A549 (cell line): ENCODE measurements at regions not wholly inside any gene's neighbourhood (a gene's known extent, or its start where the extent isn't known, plus 50 kb on each side); places are given as distances from the start of the nearest gene placed in this dataset.

Experiments
- ATAC-seq, 2 experiments: fragments of 200-7000 bp in 1 of 2; fragments of >200 bp in 1 of 2; cut with Nextera tagmentation in 1 of 2; cut with Tn5 transposase in 1 of 2; 3 replicates each; pipeline versions ENCODE4 v1.8.0 to v1.9.1; 2018 to 2020; ENCODE audit warnings: mild to moderate bottlenecking in 1 of 2, moderate library complexity in 1 of 2
- CTCF ChIA-PET: fragments of 300-600 bp; sonication (Branson Sonifier 250); formaldehyde crosslinking; extraction: SDS; loops from one replicate; lab custom pipeline; 2021; ENCODE audit warnings: antibody characterized with exemption, inconsistent platforms; lab: Yijun Ruan, JAX
- POLR2A ChIA-PET: fragments of 350-600 bp; formaldehyde crosslinking; extraction: SDS; loops from one replicate; lab custom pipeline; 2021; ENCODE audit warnings: antibody characterized with exemption, inconsistent platforms; lab: Yijun Ruan, JAX
- DNase-seq, 2 experiments: peaks; one replicate each; pipeline versions ENCODE4 v3.0.0 to v3.0.0-alpha.2; 2011 to 2016; ENCODE audit warnings: low read depth in 1 of 2, low spot score in 1 of 2
- FAIRE-seq: peaks from 2 replicates; lab custom pipeline; 2011; peaks lifted over from hg19 to GRCh38; lab: Jason Lieb, UNC
- H3K27ac ChIP-seq, 2 experiments: fragments of >200 bp; sonication (Bioruptor Twin); formaldehyde crosslinking; 3 replicates each; pipeline ENCODE4 v1.5.1; 2016 to 2017
- H3K4me1 ChIP-seq: fragments of >200 bp; sonication (Bioruptor Twin); formaldehyde crosslinking; 3 replicates; pipeline ENCODE4 v1.6.1; 2016
- H3K4me2 ChIP-seq: fragments of >200 bp; sonication (Bioruptor Twin); formaldehyde crosslinking; 3 replicates; pipeline ENCODE4 v1.6.1; 2016
- H3K4me3 ChIP-seq: fragments of >200 bp; sonication (Bioruptor Twin); formaldehyde crosslinking; 3 replicates; pipeline ENCODE4 v1.5.1; 2016
- H3K9me3 ChIP-seq: fragments of >200 bp; sonication (Bioruptor Twin); formaldehyde crosslinking; 3 replicates; pipeline ENCODE4 v1.6.1; 2016
- ATOH8 ChIP-seq: fragments of 250-450 bp; sonication (Bioruptor Pico); IDR thresholded peaks from 2 replicates; pipeline ENCODE4 v1.5.0; 2020; ENCODE audit warnings: low read depth, mild to moderate bottlenecking, moderate library complexity
- CBX8 ChIP-seq: fragments of 200-600 bp; sonication (generic); IDR thresholded peaks from 2 replicates; pipeline ENCODE4 v1.6.1; 2016
- CHD2 ChIP-seq: fragments of 150-350 bp; IDR thresholded peaks from 2 replicates; pipeline ENCODE4 v1.6.1; 2014; ENCODE audit warnings: low read length; ENCODE audit not compliant: partially characterized antibody
- ESRRA ChIP-seq: fragments of 150-350 bp; IDR thresholded peaks from 2 replicates; pipeline ENCODE4 v1.6.1; 2014; ENCODE audit warnings: mild to moderate bottlenecking, low read length, borderline replicate concordance
- FOSL2 ChIP-seq, 2 experiments: fragments of 450-650 bp in 1 of 2; fragments of >200 bp in 1 of 2; sonication (Bioruptor Twin) in 1 of 2; formaldehyde crosslinking; IDR thresholded peaks; 2 replicates each; pipeline versions ENCODE4 v1.5.0 to v1.6.1; 2016 to 2020; ENCODE audit warnings: mild to moderate bottlenecking in 1 of 2, moderate library complexity in 1 of 2
- JUNB ChIP-seq: fragments of >200 bp; sonication (Bioruptor Twin); formaldehyde crosslinking; IDR thresholded peaks from 2 replicates; pipeline ENCODE4 v1.6.1; 2016
- MAFK ChIP-seq: fragments of 450-650 bp; IDR thresholded peaks from 2 replicates; pipeline ENCODE4 v1.6.1; 2014; ENCODE audit not compliant: partially characterized antibody
- MYC ChIP-seq: IDR thresholded peaks from 2 replicates; pipeline ENCODE4 v1.6.1; 2012; ENCODE audit warnings: mild to moderate bottlenecking, inconsistent platforms, low read length, improper control_type of control experiment, borderline replicate concordance
- PHF8 ChIP-seq: fragments of 200-600 bp; sonication (generic); IDR thresholded peaks from 2 replicates; pipeline ENCODE4 v1.6.1; 2016; ENCODE audit warnings: low read depth, mild to moderate bottlenecking, antibody characterized with exemption, moderate library complexity, borderline replicate concordance
- RAD21 ChIP-seq, 2 experiments: fragments of >200 bp in 1 of 2; sonication (Bioruptor Twin) in 1 of 2; formaldehyde crosslinking in 1 of 2; IDR thresholded peaks in 1 of 2; conservative IDR thresholded peaks in 1 of 2; 2 replicates in 1 of 2; 3 replicates in 1 of 2; pipeline ENCODE4 v1.6.1; 2012 to 2018; ENCODE audit warnings: inconsistent platforms in 1 of 2
- REST ChIP-seq: fragments of 200-600 bp; sonication (generic); IDR thresholded peaks from 2 replicates; pipeline ENCODE4 v1.6.1; 2016; ENCODE audit warnings: antibody characterized with exemption, mild to moderate bottlenecking, moderate library complexity
- TP53 ChIP-seq: fragments of 250-450 bp; sonication (Bioruptor Pico); IDR thresholded peaks from 2 replicates; pipeline ENCODE4 v1.5.0; 2021; ENCODE audit warnings: mild to moderate bottlenecking, moderate library complexity
- USF2 ChIP-seq: fragments of 450-650 bp; IDR thresholded peaks from 2 replicates; pipeline ENCODE4 v1.6.1; 2014; ENCODE audit warnings: antibody characterized with exemption
- ZSCAN20 ChIP-seq: fragments of 250-450 bp; sonication (Bioruptor Pico); IDR thresholded peaks from 2 replicates; pipeline ENCODE4 v1.8.0; 2022; ENCODE audit warnings: mild to moderate bottlenecking, moderate library complexity
- WGBS: methylation state at CpG from one replicate; pipeline ENCODE4 v1.1.6; 2017; ENCODE audit errors: missing lambda C conversion rate; 5-methylcytosine and 5-hydroxymethylcytosine counted together
- TF ChIP-seq, protein P1 (sequence below): fragments of >200 bp; sonication (Bioruptor Twin); formaldehyde crosslinking; IDR thresholded peaks from 2 replicates; pipeline ENCODE4 v1.6.1; 2016
- TF ChIP-seq, protein P2 (sequence below): IDR thresholded peaks from 2 replicates; pipeline ENCODE4 v1.6.1; 2012
- TF ChIP-seq, protein P3 (sequence below): fragments of 150-350 bp; IDR thresholded peaks from 2 replicates; pipeline ENCODE4 v1.6.1; 2014; ENCODE audit warnings: low read depth, mild to moderate bottlenecking, low read length

GRCh38 chr6:104010897-104011296 is 848.8 kb downstream of the HACE1 start:
- ChIA-PET POLR2A (no interaction called here), CTCF (no interaction called here)
- Histone ChIP-seq H3K4me3 (no peak overlapping the region), H3K4me1 (no peaks in the 10 kb centered on the region), H3K27ac (no peak overlapping the region), H3K4me2 (no peak overlapping the region), H3K9me3 (no peaks in the 10 kb centered on the region)
- ATAC-seq = no peak
- no peak for DNase-seq
- FAIRE-seq = no peak
- TF ChIP-seq FOSL2 (IDR thresholded peaks at IDR 0.05) = no peak
- no peak for TF ChIP-seq FOSL2 (CRISPR knock-in tag; IDR thresholded peaks at IDR 0.05)
- no peak for TF ChIP-seq JUNB
- TF ChIP-seq, protein P1, sequence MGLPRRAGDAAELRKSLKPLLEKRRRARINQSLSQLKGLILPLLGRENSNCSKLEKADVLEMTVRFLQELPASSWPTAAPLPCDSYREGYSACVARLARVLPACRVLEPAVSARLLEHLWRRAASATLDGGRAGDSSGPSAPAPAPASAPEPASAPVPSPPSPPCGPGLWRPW = no peak

- DNase-seq (no peak), FAIRE-seq (no peak), ATAC-seq (no peak)
- H3K9me3 ChIP-seq = no peaks in the 10 kb centered on the region
- H3K27ac ChIP-seq = no peak overlapping the region
- 7% methylated on average over 3 of the region's 3 CpGs for WGBS
- H3K4me2 ChIP-seq = no peak overlapping the region
- POLR2A ChIA-PET = no interaction called here
- H3K4me1 ChIP-seq = no peaks in the 10 kb centered on the region
- H3K4me3 ChIP-seq = no peak overlapping the region
- peak in 1 of 2 experiments; percentile 4; a peak in 1 of 5 replicates for TF ChIP-seq RAD21 (conservative IDR thresholded peaks at IDR 0.05 in 1 of 2, IDR thresholded peaks at IDR 0.05 in 1 of 2)
- peak; percentile 39 for TF ChIP-seq MAFK
- no peak for TF ChIP-seq ZSCAN20 (CRISPR knock-in tag)
- CTCF ChIA-PET = no interaction called here
These were observed 855.8 kb downstream of the HACE1 start for GRCh38 chr6:104003803-104004516.

GRCh38 chr6:103995571-103995970 is 864.1 kb downstream of the HACE1 start:
- no peak for FAIRE-seq

More at GRCh38 chr6:103995571-103995970, 864.1 kb downstream of the HACE1 start:
- CTCF ChIA-PET = no interaction called here
- Histone ChIP-seq H3K4me3 (no peak overlapping the region), H3K4me2 (no peak overlapping the region), H3K9me3 (no peaks in the 10 kb centered on the region), H3K27ac (no peak overlapping the region), H3K4me1 (no peaks in the 10 kb centered on the region)
- 3% methylated on average over 1 of the region's 1 CpG for WGBS
- no peak for TF ChIP-seq MYC
- no peak for TF ChIP-seq ESRRA
- no peak for TF ChIP-seq ATOH8 (CRISPR knock-in tag)
- TF ChIP-seq TP53 (CRISPR knock-in tag) = no peak
- no peak for TF ChIP-seq PHF8
- TF ChIP-seq, protein P2, sequence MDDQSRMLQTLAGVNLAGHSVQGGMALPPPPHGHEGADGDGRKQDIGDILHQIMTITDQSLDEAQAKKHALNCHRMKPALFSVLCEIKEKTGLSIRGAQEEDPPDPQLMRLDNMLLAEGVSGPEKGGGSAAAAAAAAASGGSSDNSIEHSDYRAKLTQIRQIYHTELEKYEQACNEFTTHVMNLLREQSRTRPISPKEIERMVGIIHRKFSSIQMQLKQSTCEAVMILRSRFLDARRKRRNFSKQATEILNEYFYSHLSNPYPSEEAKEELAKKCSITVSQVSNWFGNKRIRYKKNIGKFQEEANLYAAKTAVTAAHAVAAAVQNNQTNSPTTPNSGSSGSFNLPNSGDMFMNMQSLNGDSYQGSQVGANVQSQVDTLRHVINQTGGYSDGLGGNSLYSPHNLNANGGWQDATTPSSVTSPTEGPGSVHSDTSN = no peak
- no peak for TF ChIP-seq JUNB
- no peak for TF ChIP-seq CBX8
- TF ChIP-seq CHD2 = no peak
- TF ChIP-seq, protein P3, sequence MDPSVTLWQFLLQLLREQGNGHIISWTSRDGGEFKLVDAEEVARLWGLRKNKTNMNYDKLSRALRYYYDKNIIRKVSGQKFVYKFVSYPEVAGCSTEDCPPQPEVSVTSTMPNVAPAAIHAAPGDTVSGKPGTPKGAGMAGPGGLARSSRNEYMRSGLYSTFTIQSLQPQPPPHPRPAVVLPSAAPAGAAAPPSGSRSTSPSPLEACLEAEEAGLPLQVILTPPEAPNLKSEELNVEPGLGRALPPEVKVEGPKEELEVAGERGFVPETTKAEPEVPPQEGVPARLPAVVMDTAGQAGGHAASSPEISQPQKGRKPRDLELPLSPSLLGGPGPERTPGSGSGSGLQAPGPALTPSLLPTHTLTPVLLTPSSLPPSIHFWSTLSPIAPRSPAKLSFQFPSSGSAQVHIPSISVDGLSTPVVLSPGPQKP = no peak
- no peak for TF ChIP-seq USF2
- no peak for TF ChIP-seq FOSL2 (IDR thresholded peaks at IDR 0.05)
- TF ChIP-seq FOSL2 (CRISPR knock-in tag; IDR thresholded peaks at IDR 0.05) = no peak
- TF ChIP-seq REST = no peak
- no peak for DNase-seq
- POLR2A ChIA-PET = no interaction called here
- ATAC-seq = no peak
